HUDEP-2 (cell line): ENCODE measurements at regions not wholly inside any gene's neighbourhood (a gene's known extent, or its start where the extent isn't known, plus 50 kb on each side); places are given as distances from the start of the nearest gene placed in this dataset.

Experiments
- DNase-seq, 76 experiments: peaks; one replicate each; lab custom pipeline; 2025; ENCODE audit not compliant: unreplicated experiment in 76 of 76; lab: John Stamatoyannopoulos, UW

DNA sequence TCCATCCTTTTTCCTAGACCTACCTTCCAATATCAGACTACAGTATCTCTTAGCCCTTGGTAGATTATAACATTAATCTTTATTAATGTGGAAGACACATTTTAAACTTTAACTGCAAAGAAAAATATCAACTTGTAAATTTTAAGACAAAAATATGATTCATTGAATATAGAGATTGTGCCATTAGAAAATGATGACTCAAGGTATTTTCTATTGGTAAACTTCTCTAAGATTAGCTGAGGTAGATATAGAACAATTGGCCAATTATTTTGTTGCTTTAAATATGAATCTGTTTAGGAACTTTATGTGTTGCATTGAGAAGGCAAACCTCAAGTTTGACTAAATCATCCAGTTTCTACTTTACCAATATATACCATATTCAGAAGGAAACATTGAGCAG, 604.7 kb downstream of the CBLN2 start:
- no peak for DNase-seq

DNA sequence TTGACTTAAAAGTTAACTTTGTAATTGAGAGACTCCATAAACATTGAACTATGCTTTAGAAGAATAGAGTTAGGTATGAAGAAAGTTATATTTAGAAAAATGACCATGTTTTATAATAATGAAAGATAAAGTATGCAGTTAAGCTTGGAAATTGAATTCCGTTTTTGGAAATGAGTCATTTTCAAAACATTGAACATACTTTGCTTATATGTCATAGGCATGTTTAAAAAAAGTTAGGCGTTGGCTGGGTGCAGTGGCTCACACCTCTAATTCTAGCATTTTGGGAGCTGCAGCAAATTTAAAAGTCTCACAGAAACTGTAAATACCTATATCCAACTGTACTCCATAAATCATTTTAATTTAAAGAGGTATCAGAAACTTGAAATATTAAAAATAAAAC, 607.4 kb downstream of the CBLN2 start:
- DNase-seq, result no peak

DNA sequence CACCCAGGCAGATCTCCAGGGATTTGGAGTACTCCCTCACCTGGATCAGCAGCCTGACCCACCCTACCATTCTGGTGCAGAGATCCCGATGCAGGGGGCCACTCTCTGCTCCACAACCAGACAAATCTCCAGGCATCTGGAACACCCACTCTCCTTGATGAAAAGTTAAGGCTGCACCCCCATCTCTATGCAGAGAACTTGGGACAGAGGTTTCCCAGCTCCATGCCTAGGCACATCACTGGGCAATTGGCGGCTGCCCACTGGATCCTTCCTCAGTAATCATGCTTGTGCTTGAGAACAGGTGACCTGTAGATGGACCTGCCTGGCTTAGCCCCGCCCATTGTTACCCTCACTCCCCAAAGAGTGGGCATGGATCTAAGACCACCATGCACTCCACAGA, 624.9 kb downstream of the CBLN2 start:
- DNase-seq, result no peak

DNA sequence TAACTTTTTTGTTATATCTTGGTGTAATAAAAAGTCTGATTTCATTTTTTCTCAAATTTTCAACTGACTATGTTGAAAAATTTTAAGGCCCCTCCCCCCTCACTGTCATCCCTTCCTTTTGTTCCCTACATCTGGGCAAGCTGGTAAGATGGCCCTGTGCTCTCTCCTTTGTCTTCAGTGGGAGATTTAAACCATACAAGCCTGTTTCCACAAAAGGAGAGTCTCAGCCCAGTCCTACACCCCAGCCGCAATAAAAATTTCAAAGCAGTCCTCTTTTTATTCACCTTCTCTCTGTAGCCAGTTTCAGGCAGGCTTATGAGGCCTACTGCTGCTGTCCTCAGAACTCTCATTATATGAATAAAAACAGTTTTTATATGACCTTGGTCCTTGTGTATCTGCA, 630.5 kb downstream of the CBLN2 start:
- DNase-seq, result no peak

DNA sequence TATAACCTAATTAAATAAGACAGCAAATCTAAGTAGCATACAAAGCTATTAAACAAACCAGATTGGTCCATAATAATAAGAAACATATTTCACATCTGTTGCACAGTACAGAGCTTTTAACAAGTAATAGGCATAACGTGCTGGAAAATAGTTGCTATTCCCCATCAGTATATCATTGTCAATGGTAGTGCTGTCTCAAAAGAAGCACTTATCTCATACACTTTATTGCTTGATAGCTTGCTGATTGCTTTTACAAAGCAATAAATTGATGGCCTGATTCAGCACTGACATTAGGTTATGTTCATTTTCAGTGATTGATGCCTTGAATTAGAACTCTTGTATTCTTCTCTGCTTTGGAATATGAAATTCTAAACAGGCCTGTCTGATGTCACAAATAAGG, 641.7 kb downstream of the CBLN2 start:
- no peak for DNase-seq

DNA sequence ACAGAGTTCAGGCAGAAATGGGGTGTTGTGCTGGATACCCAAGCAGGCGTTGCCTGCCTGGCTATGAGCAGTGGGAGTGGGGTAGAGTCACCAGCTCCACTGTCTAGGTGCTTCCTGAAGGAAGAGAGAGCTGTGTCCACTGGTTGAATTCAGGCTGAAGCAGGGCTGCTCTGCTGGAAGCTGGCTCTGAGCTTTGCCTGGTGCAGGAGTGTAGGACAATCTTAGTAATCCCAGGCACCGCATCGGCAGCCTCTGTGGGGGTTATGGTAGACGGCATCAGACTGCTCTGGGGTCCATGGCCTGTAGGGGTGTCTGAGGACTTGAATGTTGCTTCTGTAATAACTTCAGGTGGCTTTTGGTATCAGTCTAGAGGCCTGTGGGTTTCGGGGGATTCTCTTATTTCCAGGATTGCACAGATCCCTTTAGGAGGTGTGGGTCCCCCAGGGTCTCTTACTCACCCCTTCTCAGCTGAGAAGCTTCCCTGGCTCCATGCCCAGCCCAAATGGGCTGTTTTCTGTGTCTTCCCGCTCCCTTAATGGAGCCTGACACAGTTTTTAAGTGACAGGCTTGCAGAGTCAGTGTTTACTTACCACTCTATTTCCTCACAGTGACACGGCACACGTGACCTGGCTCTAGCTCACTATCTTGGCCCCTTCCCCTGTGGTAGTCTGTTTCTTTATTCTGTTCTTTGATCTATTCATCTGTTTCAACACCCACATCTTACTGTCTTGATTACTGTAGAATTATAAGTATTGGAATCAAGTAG, 644.3 kb downstream of the CBLN2 start:
- DNase-seq, result no peak

DNA sequence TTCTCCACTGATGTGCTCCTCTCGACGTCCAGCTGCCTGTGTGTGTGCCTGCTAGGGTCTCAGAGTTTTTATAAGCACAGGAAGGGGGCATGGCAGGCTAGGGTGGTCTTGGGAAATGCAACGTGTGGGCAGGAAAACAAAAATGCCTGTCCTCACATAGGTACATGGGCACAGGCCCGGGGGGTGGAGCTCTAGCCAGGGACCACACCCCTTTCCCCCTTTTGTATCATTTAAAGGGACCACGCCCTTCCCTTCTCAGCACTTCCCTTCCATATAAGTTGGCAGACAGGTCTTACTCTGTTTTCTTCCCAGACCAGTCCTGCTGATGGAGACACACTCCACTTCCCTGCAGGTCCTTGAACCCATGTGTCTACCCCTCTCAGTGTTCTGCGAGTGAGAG, 645.0 kb downstream of the CBLN2 start:
- DNase-seq, result no peak

DNA sequence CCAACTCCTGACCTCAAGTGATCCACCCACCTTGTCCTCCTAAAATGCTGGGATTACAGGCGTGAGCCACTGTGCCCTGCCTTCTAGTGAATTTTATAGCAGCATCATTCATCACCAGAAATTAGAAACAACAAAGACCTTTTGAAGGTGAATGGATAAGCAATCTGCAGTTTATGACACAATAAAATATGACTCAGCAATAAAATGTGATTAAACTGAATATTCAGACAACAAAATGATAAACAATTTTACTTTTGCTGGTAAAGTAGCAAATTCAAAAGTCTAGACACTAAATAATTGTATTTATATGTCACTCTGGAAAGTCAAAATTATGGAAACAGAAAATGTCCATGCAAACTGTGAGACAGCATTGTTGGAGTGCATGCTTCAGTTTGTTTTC, 656.6 kb downstream of the CBLN2 start:
- no peak for DNase-seq

DNA sequence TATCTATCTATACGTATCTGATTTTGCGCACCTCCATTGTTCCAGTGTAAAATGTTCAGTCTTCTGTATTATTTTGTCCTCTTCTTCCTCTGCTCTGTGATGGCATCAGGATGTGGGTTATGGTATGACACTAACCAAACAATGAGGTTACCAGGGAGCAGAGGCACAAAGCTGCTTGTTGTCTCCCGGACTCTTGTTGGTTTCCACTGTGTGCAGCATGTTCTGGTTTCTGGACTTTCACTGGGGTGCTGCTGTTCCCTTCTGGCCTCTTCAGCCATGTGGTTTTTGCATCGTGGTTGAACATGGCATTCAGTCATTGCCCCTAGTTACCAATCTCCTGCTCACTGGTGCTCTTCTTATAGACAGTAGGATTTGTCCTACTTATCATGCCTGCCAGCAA, 665.9 kb downstream of the CBLN2 start:
- no peak for DNase-seq

DNA sequence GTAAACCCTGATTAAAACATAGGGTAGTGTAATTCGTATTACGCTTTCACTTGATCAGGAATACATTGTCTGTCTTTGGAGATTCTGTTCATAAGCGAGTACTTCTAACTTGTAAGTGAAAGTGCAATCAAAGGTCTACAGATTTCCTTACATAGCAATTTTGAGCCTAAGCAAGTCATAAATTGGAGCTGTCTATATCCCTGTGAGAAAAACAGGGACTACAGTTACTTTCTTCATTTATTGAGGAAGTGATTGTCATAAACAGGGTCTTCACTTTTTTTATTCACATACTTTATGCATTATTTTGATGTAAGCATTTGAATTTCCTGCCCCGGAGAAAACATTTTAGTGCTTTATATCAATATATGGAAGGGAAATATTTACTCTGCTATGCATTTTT, 670.4 kb downstream of the CBLN2 start:
- no peak for DNase-seq

DNA sequence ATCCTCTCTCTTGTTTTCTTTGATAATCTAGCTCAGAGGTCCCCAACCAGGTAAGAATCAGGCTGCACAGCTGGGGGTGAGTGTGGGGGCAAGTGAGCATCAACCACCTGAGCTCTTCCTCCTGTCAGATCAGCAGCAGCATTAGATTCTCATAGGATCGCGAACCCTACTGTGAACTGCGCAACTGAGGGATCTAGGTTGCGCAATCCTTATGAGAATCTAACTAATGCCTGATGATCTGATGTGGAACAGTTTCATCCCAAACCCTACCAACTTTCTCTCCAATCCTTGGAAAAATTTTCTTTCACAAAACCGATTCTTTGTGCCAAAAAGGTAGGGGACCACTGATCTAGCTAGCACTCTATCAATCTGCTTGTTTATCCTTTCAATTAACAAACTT, 678.3 kb downstream of the CBLN2 start:
- DNase-seq, result no peak

DNA sequence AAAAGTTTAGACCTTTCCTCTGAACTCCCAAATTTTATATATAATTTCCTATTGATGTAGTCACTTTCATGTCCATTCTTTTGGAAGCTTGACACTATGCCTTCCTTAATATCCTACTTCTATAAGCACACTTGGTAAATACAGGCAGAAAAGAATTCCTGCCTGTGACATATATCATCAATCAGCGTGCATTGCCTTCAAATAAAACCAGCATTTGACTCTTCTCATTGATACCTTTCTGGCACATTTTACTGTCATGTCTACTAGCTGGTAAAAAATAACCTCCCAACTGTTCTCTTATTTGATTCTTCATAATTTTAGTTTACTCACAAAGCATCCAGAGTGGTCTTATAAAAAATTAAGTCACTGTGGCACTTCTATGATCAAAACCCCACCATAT, 693.5 kb downstream of the CBLN2 start:
- DNase-seq, result no peak

DNA sequence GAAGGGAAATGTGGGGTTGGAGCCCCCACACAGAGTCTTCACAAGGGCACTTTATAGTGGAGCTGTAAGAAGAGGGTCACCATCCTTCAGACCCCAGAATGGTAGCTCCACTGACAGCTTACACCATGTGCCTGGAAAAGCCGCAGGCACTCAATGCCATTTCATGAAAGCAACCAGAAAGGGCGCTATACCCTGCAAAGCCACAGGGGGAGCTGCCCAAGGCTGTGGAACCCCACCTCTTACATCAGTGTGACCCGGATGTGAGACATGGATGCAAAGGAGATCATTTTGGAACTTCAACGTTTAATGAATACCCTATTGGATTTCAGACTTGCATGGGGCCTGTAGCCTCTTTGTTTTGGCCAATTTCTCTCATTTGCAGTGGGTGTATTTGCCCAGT, 694.7 kb downstream of the CBLN2 start:
- DNase-seq, result no peak

DNA sequence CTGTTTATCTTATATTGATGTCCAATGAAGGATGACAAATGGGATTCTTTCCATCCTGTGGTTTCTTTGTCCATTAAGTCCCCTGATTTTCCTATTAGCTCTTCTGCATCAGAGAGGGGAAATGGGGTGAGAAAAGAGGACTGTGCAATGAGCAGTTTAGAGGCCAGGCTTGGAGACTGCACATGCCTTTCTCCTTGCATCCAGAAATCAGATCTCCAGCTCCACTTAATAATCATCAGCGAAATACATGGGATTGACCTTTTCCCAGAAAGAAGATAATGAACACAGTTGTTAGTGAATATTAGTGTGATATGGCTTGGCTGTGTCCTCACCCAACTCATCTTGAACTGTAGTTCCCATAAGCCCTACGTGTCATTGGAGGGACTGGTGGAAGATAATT, 697.4 kb downstream of the CBLN2 start:
- DNase-seq, result no peak

DNA sequence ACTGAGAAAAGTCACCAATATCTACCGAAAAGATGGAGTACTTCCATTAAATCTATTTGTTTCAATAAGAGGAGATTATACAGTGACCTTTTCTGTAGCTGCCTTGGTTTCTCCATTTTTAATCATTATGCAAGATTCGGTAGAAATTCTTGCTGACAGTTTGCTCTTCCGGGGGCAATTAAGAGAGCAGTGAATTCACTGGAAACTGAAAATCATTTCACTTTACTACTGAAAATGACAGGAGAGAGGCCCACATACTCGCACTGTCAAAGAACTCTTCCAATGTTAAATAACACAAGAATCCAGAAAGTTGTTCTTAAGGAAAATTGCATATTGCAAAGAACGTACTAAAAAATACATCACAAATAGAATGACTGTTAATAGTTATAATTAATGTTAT, 699.3 kb downstream of the CBLN2 start:
- DNase-seq, result no peak

DNA sequence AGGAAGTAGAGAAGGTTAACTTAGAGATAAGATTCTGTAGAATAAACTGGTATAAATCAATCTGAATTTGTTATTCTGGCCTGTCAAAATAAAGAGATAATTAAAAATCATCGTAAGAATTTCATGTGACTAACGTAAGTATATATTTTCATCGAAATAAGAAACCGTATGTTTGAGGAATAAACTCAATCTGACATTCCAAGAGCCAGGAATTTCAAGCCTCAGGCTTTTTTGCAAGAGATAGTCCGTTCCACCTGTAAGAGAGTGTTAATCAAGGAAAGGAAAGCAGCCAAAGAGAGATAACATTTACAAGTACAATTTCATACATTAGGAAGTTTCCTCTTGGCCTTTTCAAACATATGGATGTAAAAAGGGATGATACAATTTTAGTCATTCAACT, 701.5 kb downstream of the CBLN2 start:
- DNase-seq, result no peak

DNA sequence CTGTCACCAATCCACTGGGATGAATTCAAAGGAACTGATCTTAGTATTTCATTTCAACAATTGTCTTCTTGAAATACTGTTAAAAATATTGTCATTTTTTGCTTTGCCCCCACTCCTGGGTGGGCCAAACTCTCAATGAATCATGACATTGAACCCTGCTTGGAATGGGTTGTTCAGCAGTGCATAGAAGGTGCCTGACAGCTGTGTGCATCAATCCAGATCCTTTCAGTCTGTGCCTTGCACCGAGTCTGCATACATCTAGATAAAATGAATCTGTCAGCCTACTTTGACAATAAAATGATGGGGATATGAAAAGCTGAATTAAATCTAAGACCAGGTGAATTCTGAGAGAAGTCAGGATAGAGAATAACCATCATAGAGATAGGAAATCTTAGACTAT, 706.6 kb downstream of the CBLN2 start:
- no peak for DNase-seq

DNA sequence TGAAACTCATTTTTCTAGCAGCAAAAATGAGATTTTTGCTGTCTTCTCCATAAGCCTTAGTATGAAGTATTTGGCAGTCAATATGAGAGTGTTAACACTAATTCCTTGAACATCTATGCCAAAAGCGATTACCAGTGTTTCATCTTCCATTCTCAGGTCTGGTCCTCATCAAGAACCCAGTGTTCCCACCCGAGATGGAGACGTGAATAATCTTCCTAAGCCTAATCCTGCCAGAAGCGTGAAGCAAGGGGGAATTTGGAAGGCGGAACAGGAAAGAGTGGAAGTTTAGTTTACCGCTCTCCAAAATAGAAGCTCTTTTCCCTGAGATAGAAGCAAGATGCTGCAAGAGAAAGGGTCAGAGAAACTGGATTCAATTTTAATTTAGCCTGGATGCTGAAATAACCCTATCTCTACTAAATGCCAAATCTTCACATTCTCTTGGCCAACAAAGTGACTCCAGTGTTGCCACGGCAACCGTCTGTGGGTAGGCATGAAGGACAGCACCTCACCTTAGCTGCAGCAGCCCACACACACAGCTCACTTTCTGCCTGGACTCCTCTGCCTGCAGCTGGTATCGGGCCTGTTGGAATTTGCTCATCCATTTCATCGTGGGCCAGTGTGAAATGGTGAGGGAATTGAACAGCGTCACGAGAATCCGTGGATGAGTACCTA, 711.1 kb downstream of the CBLN2 start:
- DNase-seq, result no peak

DNA sequence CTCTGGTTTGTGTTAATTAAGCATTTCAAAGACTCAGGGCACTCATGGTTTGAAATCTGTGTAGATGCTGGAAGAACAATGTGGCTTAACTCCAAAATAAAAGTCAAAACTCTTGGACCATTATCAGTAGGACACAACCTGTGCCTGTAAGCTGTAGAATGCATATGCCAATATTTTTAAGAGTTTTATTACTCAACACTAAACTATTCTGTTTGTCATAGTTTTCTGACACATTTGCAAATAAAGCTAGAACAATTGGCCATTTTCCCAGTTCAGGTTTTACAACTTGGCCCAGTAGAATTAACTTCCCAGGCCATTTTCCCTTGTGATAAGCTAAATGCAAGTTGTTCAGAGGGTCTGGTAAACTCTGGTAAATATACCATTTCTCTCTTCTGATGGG, 713.1 kb downstream of the CBLN2 start:
- DNase-seq, result no peak

DNA sequence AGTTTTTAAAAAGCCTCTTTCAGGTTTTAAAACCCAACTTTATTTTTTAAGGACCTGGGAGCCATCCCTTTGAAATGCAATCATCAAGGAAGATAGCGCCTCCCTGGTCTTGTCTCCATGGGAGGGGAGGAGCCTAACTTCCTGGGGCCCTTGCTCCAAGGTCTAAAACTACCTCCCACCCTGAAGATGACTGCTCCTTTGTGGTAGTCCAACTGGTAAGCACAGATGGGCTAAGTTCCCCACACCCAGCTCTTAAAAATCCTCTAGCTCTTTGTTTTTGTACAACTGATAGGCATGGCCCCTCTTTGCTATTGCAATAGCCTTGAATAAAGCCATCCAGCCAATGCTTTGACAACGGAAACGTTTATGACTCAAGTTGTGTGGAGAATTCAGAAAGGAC, 716.8 kb downstream of the CBLN2 start:
- DNase-seq, result no peak

DNA sequence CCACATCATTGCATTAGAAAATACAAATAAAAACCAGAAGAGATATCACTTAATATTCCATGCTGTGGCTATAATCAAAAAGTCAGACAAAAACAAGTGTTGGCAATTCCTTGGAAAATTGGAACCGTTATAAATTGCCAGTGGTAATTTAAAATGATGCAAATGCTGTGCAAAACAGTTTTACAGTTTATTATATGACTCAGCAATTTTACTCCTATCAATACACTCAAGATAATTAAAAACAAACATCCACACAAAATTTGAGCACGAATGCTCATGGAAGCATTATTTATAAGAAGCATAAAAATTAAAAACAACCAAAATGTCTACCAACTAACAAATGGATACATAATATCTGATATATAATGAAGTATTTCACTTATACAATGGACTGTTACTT, 728.8 kb downstream of the CBLN2 start:
- DNase-seq, result no peak

DNA sequence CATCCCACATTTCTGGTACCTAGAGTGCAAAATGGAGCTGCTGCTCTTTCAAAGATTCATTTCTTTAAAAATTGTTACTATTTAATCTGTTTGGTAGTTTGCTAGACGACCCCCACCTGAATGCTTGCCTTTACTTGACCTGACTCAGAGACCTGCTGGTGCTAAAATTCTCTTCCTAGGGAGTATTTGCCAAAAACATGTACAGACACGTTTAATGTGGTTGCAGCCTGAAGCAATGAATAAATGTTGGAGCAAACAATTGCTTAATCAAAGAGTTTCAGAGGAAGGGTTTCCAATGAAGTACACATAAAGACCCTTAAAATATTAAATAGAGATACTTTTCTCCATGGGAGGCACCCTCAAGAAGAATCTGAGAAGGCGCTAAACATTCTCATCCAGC, 734.4 kb downstream of the CBLN2 start:
- no peak for DNase-seq

DNA sequence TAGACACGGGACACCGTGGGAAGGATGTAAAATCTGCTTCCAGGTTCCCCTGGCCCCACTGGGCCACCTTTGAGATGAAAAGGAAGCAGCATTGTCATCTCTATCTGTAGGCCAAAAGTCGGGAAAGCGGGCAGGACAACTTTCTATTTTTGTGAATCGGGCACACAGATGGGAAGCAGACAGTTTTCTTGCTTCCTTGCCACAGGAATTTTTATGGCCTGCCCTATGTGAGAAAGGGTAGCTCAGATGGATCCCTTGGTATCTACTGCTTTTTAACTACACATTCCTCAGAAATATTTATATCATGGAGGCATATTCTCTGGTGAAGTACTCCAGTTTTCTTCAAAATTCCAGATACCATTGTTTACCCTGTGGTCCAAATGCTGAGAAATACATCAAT, 735.5 kb downstream of the CBLN2 start:
- DNase-seq, result no peak
